Body of pancreas (tissue), 4 donors: ENCODE measurements at regions not wholly inside any gene's neighbourhood (a gene's known extent, or its start where the extent isn't known, plus 50 kb on each side); places are given as distances from the start of the nearest gene placed in this dataset.

ENCODE experiments used
- ATAC-seq: fragments of 150-250 bp; one replicate; pipeline ENCODE4 v1.9.1; 2016
- DNase-seq, 4 donors: peaks; one replicate each; pipeline ENCODE4 v3.0.0-alpha.2; 2019
- H3K27ac ChIP-seq, 4 donors: fragments of 200-600 bp; sonication (generic); 1 replicate in 3 of 4; 2 replicates in 1 of 4; pipeline versions ENCODE4 v1.5.1 to v1.6.1; 2016 to 2019; ENCODE audit warnings: mild to moderate bottlenecking in 1 of 4, mixed read lengths in 1 of 4, moderate library complexity in 1 of 4
- H3K27me3 ChIP-seq, 2 donors: fragments of 200-600 bp; sonication (generic); one replicate each; pipeline ENCODE4 v1.6.0; 2016; ENCODE audit warnings: mild to moderate bottlenecking in 1 of 2
- H3K36me3 ChIP-seq, 2 donors: fragments of 200-600 bp; sonication (generic); replicated peaks in 1 of 2; 2 replicates each; pipeline ENCODE4 v1.5.1; 2016; ENCODE audit warnings: low read depth in 2 of 2; ENCODE audit not compliant: insufficient read depth in 1 of 2
- H3K4me1 ChIP-seq: fragments of 200-600 bp; sonication (generic); one replicate; pipeline ENCODE4 v1.6.0; 2016
- H3K4me3 ChIP-seq, 2 donors: fragments of 200-600 bp; sonication (generic); 1 replicate in 1 of 2; 2 replicates in 1 of 2; pipeline ENCODE4 v1.5.1; 2016 to 2019
- H3K9me3 ChIP-seq, 3 donors: fragments of 200-600 bp; sonication (generic); 1 replicate in 2 of 3; 2 replicates in 1 of 3; pipeline ENCODE4 v1.5.1; 2016
- CTCF ChIP-seq, 7 experiments: fragments of 450-650 bp in 4 of 7; fragments of 200-600 bp in 3 of 7; sonication (generic) in 3 of 7; IDR thresholded peaks; one replicate each; pipeline ENCODE4 v1.5.1; 2016 to 2019; ENCODE audit warnings: antibody characterized with exemption in 7 of 7
- POLR2A ChIP-seq, 3 donors: fragments of 450-650 bp; IDR thresholded peaks; one replicate each; pipeline ENCODE4 v1.6.1; 2016; ENCODE audit warnings: antibody characterized with exemption in 3 of 3, mild to moderate bottlenecking in 2 of 3
- WGBS, 2 donors: methylation state at CpG; one replicate each; pipeline ENCODE4 v1.1.5; 2017; 5-methylcytosine and 5-hydroxymethylcytosine counted together
- intact Hi-C: fragments of 100-400 bp; cut with DNase I; formaldehyde crosslinking; loops from one replicate; pipeline ENCODE4 v1.15.1; 2023

GRCh38 chr3:29168696-29169095 lies 112.2 kb upstream of the RBMS3 start:
- Histone ChIP-seq H3K9me3 (no peaks in the 10 kb centered on the region), H3K4me3 (no peak overlapping the region), H3K27me3 (no peaks in the 10 kb centered on the region), H3K27ac (no peak overlapping the region), H3K36me3 (no peaks in the 10 kb centered on the region), H3K4me1 (no peaks in the 10 kb centered on the region)
- 41 to 54% methylated on average over 1 of the region's 1 CpG for WGBS, 2 donors
- intact Hi-C loops, result no loop called here
- DNase-seq, result no peak
- TF ChIP-seq CTCF (IDR thresholded peaks at IDR 0.05), result no peak
- no peak for TF ChIP-seq POLR2A (IDR thresholded peaks at IDR 0.05)
- ATAC-seq, result no peak

- Histone ChIP-seq H3K27me3 (no peaks in the 10 kb centered on the region), H3K4me1 (no peaks in the 10 kb centered on the region), H3K27ac (no peak overlapping the region), H3K9me3 (no peaks in the 10 kb centered on the region), H3K36me3 (no peaks in the 10 kb centered on the region), H3K4me3 (no peak overlapping the region)
- intact Hi-C loops, result no loop called here
- 35 to 41% methylated on average over 3 of the region's 3 CpGs for WGBS, 2 donors
- TF ChIP-seq CTCF (IDR thresholded peaks at IDR 0.05) (no peak), POLR2A (IDR thresholded peaks at IDR 0.05) (no peak)
- ATAC-seq, result no peak
- no peak for DNase-seq
Observed at GRCh38 chr3:29169451-29169850, 111.4 kb upstream of the RBMS3 start.

- DNase-seq (no peak), ATAC-seq (no peak)
- intact Hi-C loops, result no loop called here
- Histone ChIP-seq H3K9me3 (no peaks in the 10 kb centered on the region), H3K36me3 (no peaks in the 10 kb centered on the region), H3K4me1 (no peaks in the 10 kb centered on the region), H3K27me3 (no peaks in the 10 kb centered on the region), H3K4me3 (no peak overlapping the region), H3K27ac (peak overlapping the region in 1 of 4 donors; percentile 41)
- WGBS, 2 donors, result 32 to 56% methylated on average over 6 of the region's 6 CpGs
- no peak for TF ChIP-seq POLR2A (IDR thresholded peaks at IDR 0.05)
- no peak for TF ChIP-seq CTCF (IDR thresholded peaks at IDR 0.05)
Observed at GRCh38 chr3:29171043-29171990, 109.6 kb upstream of the RBMS3 start.

GRCh38 chr3:29176501-29176900 lies 104.4 kb upstream of the RBMS3 start:
- ATAC-seq (no peak), DNase-seq (no peak)
- intact Hi-C loops, result no loop called here
- no peak overlapping the region for H3K4me3 ChIP-seq
- no peaks in the 10 kb centered on the region for H3K27me3 ChIP-seq
- H3K9me3 ChIP-seq, result no peaks in the 10 kb centered on the region
- no peaks in the 10 kb centered on the region for H3K4me1 ChIP-seq
- H3K27ac ChIP-seq, result no peak overlapping the region
- no peak for TF ChIP-seq POLR2A (IDR thresholded peaks at IDR 0.05)
- no peak for TF ChIP-seq CTCF (IDR thresholded peaks at IDR 0.05)
- H3K36me3 ChIP-seq, result no peaks in the 10 kb centered on the region
- 38 to 46% methylated on average over 2 of the region's 2 CpGs for WGBS, 2 donors
